ENCODE measurements at regions not wholly inside any gene's neighbourhood (a gene's known extent, or its start where the extent isn't known, plus 50 kb on each side); places are given as distances from the start of the nearest gene placed in this dataset.

DNA sequence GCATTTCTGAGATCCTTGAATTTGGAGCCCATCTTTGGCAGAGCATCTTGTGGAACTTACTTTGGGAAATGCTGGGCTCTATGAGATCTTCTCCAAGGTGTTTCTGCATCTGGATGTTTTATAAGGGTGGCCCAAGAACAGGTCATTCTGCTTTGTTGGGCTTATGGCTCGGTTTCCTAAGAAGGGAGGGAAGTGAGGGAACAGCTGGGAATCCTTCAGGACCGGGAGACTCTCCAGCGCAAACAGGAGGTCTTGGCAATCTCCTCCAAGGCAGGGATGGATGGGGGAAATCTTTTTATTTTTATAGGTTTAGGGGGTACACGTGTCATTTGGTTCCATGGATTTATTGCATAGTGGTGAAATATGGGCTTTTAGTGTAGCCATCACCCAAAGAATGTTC, 54.7 kb downstream of the IRX3 start:
- H3K4me1 ChIP-seq (ENCODE audit: low read depth), result peaks cover 8% of the 10 kb centered on the region
- no peaks in the 10 kb centered on the region for H3K36me3 ChIP-seq
- DNase-seq (ENCODE audit: low read depth in 1 of 2, low spot score in 1 of 2), result no peak
- no peaks in the 10 kb centered on the region for H3K27me3 ChIP-seq
- TF ChIP-seq, protein P1, sequence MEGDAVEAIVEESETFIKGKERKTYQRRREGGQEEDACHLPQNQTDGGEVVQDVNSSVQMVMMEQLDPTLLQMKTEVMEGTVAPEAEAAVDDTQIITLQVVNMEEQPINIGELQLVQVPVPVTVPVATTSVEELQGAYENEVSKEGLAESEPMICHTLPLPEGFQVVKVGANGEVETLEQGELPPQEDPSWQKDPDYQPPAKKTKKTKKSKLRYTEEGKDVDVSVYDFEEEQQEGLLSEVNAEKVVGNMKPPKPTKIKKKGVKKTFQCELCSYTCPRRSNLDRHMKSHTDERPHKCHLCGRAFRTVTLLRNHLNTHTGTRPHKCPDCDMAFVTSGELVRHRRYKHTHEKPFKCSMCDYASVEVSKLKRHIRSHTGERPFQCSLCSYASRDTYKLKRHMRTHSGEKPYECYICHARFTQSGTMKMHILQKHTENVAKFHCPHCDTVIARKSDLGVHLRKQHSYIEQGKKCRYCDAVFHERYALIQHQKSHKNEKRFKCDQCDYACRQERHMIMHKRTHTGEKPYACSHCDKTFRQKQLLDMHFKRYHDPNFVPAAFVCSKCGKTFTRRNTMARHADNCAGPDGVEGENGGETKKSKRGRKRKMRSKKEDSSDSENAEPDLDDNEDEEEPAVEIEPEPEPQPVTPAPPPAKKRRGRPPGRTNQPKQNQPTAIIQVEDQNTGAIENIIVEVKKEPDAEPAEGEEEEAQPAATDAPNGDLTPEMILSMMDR (IDR thresholded peaks at IDR 0.05; ENCODE audit: low read depth, low read length), result no peak
- no peak overlapping the region for H3K27ac ChIP-seq
- H3K9me3 ChIP-seq (ENCODE audit: low read depth), result no peaks in the 10 kb centered on the region
- H3K4me3 ChIP-seq, result no peak overlapping the region

DNA sequence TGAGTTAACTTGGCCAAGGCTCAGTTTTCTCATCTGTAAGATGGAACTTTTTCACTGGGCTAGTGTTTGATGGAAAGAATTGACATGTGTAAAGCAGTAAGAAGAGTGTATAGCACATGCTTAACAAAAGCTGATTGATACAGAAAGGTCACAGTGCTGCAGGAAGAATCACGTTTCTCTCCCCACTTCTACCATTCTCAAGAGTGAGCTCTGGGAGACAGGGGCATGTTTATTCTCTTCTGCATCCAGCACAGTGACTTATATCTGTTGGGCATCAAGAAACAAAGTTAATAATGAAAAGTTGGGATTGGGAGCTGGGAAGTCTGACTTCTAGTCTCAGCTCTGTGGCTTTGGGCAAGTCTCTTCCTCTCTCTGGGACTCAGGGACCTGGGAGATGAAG, 55.3 kb downstream of the IRX3 start:
- no peak for DNase-seq (ENCODE audit: low read depth in 1 of 2, low spot score in 1 of 2)
- TF ChIP-seq, protein P1 (IDR thresholded peaks at IDR 0.05; ENCODE audit: low read depth, low read length), result no peak
- H3K4me3 ChIP-seq, result no peak overlapping the region

DNA sequence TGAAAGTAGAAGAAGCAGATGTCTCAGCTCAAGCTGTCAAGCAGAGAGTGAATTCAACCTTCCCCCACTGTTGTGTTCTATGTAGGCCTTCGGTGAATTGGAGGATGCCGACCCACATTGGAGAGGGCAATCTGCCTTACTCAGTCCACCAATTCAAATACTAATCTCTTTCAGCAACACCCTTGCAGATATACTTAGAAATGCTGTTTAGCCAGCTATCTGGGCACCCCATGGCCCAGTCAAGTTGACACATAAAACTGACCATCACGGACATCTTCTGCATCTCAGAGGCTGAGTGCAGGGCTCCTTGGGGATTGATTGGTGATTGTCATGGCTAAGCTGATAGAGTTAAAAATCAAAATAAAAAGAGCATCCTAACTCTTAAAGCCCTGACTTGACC, 58.3 kb downstream of the IRX3 start:
- DNase-seq (ENCODE audit: low read depth in 1 of 2, low spot score in 1 of 2), result no peak
- Histone ChIP-seq H3K27me3 (no peaks in the 10 kb centered on the region), H3K4me1 (ENCODE audit: low read depth) (no peaks in the 10 kb centered on the region), H3K27ac (no peak overlapping the region), H3K4me3 (no peak overlapping the region), H3K9me3 (ENCODE audit: low read depth) (no peaks in the 10 kb centered on the region), H3K36me3 (no peaks in the 10 kb centered on the region)
- TF ChIP-seq, protein P1 (IDR thresholded peaks at IDR 0.05; ENCODE audit: low read depth, low read length), result no peak

More for the DNA sequence above, 55.3 kb downstream of the IRX3 start:
- Histone ChIP-seq H3K27ac (no peak overlapping the region), H3K36me3 (no peaks in the 10 kb centered on the region), H3K27me3 (no peaks in the 10 kb centered on the region), H3K4me1 (ENCODE audit: low read depth) (peaks cover 8% of the 10 kb centered on the region), H3K9me3 (ENCODE audit: low read depth) (no peaks in the 10 kb centered on the region)

DNA sequence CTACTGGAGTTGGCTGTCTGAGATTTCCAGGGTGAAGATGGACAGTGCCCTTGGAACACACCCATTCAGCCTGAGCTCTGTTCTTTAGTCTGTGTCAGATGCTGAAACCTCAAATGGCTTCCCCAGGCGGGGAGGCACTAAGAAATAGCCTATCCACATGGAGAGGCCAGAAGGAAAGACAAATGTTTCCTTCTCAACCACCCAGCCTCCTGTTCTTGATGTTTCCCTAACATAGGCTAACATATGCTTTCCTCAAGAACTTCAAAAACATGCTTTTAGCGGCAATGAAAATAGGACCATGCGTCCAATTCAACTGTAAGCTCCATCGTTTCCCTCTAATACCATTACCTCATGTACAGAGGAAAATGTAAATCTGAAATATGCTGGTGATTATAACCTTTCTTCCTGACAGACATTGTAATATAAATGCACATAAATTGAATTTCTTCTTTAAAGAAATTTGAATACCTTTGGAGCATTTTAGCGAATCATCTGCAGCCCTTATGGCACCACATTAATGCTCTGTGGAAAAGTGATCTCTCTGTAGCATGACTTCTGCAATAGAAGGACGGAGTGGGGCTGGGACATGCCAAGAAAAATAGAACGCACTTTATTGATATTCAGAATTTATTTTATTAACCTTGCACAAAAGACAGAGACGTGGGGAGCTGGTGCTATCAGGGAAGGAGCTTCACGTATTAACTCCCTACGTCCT, 60.1 kb downstream of the IRX3 start:
- H3K36me3 ChIP-seq, result no peaks in the 10 kb centered on the region
- no peak overlapping the region for H3K27ac ChIP-seq
- H3K27me3 ChIP-seq, result no peaks in the 10 kb centered on the region
- H3K9me3 ChIP-seq (ENCODE audit: low read depth), result no peaks in the 10 kb centered on the region
- TF ChIP-seq, protein P1 (IDR thresholded peaks at IDR 0.05; ENCODE audit: low read depth, low read length), result no peak
- DNase-seq (ENCODE audit: low read depth in 1 of 2, low spot score in 1 of 2), result no peak
- H3K4me3 ChIP-seq, result no peak overlapping the region
- no peaks in the 10 kb centered on the region for H3K4me1 ChIP-seq (ENCODE audit: low read depth)

DNA sequence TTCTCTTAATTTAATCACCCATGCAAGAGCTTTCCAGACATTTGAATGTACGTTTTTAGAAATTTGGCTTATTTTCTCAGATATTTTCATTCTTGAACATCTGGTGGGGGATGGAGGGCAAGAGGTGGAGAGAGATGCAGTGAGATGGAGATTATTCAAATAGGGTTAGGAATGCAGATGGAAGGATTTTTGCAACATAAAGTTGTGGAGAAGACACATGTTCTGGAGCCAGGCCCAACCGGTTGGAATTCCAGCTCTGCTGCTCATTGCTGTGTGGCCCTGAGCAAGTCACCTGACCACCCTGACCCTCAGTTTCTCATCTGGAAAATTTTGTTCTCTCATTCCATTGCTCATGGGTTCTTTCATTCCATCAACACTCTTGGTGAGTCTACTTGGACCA, 66.9 kb downstream of the IRX3 start:
- H3K27me3 ChIP-seq, result no peaks in the 10 kb centered on the region
- H3K4me3 ChIP-seq, result no peak overlapping the region
- TF ChIP-seq, protein P1 (IDR thresholded peaks at IDR 0.05; ENCODE audit: low read depth, low read length), result no peak
- H3K4me1 ChIP-seq (ENCODE audit: low read depth), result no peaks in the 10 kb centered on the region
- no peak for DNase-seq (ENCODE audit: low read depth in 1 of 2, low spot score in 1 of 2)
- H3K9me3 ChIP-seq (ENCODE audit: low read depth), result no peaks in the 10 kb centered on the region
- no peak overlapping the region for H3K27ac ChIP-seq
- H3K36me3 ChIP-seq, result no peaks in the 10 kb centered on the region
